SHP77 (cell line): ENCODE measurements at regions not wholly inside any gene's neighbourhood (a gene's known extent, or its start where the extent isn't known, plus 50 kb on each side); places are given as distances from the start of the nearest gene placed in this dataset.

Experiments
- DNase-seq, 2 experiments: peaks; one replicate each; lab custom pipeline; 2025; lab: John Stamatoyannopoulos, UW

DNA sequence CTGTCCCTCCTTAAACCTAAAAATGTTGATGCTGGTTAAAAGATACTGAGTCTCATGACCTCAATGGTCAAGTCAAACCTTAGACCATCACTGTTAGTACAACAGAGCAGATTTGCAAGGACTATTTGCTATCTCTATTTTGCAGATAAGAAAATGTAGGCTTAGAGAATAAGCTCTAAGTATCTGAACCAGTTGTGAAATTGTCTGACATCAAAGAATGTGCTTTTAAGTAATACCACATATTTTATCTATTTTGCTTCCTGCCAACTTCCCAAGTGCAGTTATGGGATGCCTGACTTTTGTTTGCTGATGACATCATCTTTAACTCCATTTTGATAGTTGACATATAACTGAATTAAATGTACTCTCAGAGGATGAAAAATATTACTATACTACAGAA, 83.6 kb upstream of the TMEM106B start:
- no peak for DNase-seq

GRCh38 chr7:12130609-12131008, 80.5 kb upstream of the TMEM106B start:
- DNase-seq, result no peak

DNA sequence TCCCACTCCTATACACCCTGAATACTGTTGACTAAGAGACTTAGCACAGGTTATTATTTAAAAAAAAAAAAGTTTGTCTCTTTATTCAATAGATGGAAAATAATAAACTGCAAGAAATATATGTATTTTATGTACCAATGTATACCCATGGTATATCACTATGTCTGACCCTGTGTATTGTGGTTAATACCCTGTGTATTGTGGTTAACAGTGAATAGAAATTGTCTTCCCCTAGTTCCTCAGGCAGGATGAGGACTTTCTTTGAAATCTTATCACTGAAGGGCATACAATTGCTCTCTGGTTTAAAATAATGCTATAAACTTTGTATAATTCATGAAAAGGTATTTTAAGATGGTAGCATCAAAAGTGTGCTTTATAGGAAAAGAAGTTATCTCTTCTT, 80.0 kb upstream of the TMEM106B start:
- no peak for DNase-seq

- DNase-seq, result no peak
Observed at GRCh38 chr7:12133865-12134264, 77.2 kb upstream of the TMEM106B start.

GRCh38 chr7:12136523-12136922, 74.6 kb upstream of the TMEM106B start:
- no peak for DNase-seq

DNA sequence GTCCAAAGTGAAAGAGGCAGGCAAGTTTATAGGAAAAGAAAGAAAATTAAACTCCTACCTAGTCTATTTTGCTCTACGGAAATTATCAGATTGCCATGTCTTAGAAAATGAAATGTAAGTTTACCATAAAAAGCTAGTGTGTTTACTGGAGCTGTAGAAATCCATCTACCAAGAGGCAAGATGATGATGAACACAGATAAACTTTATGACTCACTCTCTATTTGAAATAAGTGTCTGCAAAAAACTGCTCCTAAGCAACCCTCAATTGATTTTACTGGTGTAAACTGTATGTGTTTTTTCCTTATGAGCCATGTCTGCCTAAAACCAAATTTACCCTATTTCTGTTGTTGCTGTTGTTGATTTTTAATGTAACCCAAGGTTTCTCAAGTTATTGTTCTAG, 73.8 kb upstream of the TMEM106B start:
- no peak for DNase-seq

DNA sequence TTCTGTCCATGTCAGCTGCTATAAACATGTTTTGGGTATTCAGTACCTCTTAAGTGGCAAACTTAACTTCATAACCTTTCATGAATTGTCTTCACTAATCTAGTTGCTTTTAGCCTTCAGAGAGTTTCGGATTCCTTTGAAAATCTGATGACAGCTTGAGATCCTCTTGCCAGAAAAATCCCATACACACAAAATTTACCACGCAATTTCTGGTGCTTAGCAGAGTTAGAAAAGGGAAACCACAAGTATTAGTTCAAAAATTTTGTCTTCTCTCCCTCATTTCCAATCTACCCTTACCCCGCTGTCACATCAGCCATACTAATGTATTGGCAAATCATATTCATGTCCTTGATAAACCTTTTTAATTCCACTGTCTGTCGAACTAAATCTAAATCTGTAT, 72.7 kb upstream of the TMEM106B start:
- no peak for DNase-seq

GRCh38 chr7:12139416-12139815, 71.7 kb upstream of the TMEM106B start:
- DNase-seq, result no peak

DNA sequence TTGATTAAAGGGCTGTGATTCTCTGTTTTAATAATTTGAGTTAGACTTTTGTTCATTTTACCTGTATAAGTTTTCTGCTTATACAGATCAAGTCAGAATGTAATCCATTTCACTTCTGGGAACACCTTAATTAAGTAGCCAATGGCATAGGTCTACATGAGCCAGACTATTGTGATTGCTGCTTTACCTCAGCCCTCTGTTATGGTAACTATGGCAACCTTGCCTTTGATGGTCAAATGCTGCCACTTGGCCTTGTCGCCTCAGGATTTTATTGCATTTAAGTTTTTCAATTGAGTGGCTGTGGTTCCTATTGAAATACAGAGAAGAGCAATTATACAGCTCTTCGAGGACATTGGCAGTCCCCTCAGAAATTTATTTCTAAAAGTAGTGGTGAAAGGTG, 64.3 kb upstream of the TMEM106B start:
- DNase-seq, result no peak

DNA sequence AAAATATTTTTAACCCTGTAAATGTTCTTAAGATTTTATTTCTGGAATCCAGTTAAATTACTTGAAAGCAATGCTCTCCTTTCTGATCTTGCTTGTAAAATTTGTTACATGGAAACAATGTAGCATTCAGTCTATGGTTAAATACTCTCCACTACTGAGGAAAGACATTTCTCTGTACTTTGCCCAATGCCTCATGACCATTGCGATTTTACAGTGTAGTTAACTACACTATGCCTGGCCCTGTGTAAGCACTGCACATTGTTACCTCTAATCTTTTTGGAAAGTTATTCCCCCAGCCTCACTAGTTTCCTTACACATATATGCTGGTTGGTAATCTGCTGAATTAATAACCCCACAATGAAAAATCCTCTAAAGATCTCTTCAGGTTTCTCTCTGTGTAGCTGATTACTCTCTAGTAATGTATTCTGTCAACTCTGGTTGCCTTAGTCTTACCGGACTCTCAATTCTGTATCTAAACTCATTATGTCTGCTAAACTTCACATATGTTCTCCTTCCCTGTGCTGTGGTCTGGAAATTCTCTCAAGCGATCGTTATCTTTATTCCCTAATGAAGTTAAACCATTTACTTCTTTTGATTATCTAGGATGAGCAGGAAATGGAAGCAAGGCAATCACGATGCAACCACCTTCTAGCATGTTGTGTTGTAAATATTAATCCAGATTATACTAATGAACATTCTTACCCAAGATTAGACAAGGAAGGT, 58.7 kb upstream of the TMEM106B start:
- no peak for DNase-seq

DNA sequence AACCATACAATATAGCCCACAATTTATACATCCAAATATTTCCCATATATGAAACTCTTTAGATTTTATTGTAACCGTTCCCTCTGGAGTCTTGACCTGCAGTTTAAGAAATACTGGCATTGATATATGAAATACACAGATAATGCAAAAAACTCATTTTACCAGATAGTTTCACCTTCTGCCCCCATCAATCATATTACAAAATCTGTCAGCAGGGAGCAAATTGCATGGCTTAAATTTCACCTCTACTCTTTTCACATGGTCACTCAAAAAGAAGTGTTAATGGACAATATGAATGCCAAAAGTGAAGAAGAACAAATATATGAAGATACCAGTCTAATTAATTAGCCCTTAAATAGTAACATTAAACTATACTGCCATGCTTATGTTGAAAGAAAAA, 57.0 kb upstream of the TMEM106B start:
- no peak for DNase-seq

GRCh38 chr7:12157517-12157916, 53.6 kb upstream of the TMEM106B start:
- DNase-seq, result no peak

GRCh38 chr7:12158334-12159060, 52.6 kb upstream of the TMEM106B start:
- no peak for DNase-seq

GRCh38 chr7:12161146-12161545, 49.9 kb upstream of the TMEM106B start:
- no peak for DNase-seq
